ENCODE measurements at regions not wholly inside any gene's neighbourhood (a gene's known extent, or its start where the extent isn't known, plus 50 kb on each side); places are given as distances from the start of the nearest gene placed in this dataset.
"Not testable (repeated sequence)": the region's sequence is repeated elsewhere in the genome, so short reads cannot be mapped to it uniquely, and the experiment has no call there.

DNA sequence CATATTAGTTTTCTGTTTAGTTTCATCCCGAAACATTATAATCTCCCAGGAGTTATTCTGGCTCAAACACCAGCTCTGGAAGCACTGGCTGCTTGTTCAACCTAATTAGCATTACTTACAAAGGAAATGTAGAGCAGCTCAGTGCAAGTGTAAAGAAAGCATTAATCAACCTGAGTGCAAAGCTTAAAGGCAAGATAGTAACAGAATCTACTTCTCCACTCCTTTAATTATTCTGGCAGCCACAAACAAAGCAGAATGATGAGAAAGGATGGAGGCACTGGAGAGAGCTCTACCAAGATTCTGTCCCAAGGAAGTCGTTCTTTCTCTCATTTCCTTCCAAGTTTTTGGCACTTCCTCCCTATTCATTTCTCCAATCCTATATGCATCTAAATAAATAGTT lies 1384.0 kb downstream of the ZPLD1 start:
- DNase-seq = no peak

DNA sequence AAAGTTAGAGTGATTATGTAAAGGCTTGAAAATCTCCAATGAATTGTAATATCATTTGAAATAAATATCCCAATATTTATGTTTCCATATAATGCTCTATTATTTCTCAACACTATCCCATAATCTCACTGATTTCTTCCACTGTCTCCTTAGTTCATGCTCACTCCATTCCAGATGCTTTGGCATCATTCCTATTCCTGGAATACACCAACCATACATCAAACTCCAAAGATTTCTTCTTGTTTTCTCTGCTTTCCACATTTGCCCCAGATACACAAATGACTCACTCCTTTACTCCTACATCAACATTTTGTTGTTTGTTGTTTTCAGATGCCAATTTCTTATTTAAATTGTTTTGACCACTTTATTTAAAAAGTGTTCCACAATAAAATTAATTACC lies 1390.8 kb downstream of the ZPLD1 start:
- DNase-seq = no peak

DNA sequence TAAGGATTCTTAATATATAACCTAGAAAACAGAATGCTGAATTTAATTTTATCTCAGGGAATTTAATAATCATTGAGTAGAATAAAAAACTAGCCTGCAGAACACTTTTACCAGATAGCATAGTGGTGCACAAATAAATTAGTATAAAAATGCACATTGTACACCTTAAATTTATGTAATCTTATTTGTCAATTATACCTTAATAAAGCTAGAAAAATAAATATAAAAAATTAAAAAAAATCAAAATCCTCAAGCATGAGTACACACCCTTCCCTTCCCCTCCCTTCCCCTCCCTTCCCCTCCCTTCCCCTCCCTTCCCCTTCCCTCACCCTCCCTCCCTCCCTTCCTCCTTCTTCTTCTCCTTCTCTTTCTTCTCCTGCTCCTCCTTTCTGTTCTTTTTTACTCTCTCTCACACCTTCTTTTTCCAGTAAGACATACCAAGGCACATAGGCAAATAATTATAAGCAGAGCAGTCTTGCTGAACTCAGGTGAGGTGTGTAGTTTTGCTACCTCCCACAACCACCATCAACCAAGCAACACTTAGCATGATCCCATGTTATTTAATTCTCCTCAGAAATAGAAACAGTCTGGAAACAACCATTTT lies 1395.0 kb downstream of the ZPLD1 start:
- DNase-seq = no peak

DNA sequence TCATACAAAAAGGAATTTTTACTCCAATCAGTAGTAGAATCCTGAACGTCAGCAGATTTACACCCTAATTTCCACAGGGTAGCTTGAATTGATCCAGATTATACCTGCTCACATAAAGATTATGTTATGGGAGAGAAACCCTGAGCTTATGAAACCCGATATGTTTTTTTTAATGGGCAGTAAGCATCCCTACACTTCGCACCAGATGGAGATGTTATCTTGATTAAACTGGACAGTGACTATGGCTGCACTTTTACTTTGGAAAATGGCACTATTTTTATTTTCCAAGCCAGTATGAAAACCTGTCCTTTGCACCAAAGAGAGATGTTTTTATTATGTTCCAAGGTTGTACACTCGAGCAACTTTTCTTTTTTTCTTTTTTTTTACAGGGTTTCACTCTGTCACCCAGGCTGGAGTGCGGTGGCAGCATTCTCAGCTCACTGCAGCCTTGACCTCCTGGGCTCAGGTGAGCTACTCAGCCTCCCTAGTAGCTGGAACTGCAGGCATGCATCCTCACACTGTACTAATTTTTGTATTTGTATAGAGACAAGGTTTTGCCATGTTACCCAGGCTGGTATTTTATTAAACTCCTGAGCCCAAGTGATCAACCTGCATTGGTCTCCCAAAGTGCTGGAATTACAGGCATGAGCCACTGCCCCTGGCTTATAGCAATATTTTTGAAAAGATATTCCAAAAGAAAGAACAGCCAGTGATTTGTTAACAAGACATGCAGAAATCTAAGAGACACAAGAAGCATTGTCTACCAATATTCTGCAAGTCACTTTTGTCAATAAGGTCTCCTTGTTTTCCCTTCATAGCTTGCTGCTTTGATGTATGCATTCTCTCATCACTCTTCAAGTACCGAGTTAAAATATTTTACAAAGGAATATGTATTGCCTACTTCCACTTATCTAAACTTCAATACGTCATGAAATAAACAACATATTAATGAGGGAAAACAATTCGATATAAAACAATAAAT lies 1412.6 kb downstream of the ZPLD1 start:
- DNase-seq = no peak

DNA sequence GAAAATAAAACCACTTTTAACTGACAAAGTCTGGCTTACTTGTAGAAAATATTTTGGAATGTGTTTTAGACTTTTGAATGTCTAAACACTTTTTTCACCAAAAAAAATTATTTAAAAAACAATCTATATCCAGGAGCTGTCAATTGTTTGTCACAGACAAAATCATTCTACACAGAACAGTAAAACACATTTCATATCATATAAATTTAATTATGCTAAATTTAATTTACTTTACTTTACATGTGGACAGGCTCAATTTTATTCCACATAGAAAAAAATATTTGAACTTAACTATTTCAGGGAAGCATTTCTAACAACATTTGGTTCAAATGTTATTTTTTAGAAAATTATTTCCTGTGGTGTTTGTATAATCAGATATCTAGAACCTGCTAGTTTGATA lies 1417.0 kb downstream of the ZPLD1 start:
- DNase-seq = no peak

DNA sequence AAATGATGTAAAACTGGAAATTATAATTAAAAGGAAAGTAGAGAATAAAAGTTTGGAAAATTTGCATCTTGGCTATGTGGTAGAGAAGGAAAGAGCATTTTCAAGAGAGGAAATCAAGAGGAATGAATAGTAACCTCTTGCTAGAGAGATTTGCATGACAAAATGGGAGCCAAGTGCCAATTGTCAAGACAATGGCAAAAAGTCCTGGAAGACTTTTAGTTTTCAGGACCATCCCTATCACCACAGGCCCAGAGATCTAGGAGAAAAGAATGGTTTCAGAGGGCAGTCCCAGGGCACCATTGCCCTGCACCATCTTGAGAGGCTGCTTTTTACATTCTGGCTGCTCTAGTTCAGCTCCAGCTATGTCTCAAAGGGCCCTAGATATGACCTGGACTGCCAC lies 1427.6 kb downstream of the ZPLD1 start:
- DNase-seq = no peak

DNA sequence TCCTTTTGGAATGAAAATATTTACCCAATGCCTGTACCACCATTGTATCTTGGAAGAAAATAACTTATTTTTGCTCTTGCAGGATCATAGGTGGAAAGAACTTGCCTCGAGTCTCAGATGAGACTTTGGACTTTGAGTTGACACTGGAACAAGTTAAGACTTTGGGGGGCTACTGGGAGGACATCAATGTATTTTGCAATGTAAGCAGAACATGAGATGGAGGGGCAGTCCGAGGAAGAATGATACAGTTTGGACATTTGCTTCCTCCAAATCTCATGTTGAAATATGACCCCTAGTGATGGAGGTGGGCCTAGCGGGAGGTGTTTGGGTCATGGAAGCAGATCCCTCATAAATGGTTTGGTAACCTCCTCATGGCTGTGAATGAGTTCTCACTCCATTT lies 1428.6 kb downstream of the ZPLD1 start:
- DNase-seq = no peak

DNA sequence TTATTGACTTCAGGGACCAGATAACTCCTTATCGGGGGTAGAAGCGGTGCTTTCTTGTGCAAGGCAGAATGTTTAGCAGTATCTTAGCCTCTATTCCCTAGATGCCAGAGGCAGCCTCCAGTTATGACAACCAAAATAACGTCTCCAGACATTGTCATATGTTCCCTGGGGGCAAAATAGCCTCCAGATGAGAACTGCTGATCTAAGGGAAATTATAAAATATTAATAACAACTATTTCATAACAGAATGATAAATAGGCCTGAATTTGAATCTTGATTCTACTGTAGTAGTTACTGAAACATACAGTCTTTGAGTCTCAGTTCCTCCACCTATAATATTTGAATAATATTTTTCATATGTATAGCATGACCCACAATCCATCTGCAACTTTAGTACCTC lies 1431.3 kb downstream of the ZPLD1 start:
- no peak for DNase-seq

DNA sequence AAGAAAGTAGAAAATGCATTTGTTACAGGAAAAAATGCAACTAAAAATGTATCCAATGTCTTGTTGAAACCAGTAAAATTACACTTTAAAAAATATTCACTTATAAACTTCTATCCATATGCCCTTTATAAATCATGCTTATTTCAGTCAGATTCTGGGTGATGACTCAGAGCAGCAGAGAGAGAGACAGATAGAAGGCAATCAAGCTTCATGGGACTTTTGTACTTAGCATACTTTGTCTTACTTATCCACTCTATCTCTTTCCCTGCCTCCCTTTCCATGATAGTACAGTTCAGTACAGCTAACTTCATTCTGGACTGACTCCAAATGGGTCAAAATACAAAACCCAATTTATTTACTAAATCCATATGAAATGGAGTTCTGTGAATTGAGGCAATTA lies 1438.2 kb downstream of the ZPLD1 start:
- DNase-seq = no peak

DNA sequence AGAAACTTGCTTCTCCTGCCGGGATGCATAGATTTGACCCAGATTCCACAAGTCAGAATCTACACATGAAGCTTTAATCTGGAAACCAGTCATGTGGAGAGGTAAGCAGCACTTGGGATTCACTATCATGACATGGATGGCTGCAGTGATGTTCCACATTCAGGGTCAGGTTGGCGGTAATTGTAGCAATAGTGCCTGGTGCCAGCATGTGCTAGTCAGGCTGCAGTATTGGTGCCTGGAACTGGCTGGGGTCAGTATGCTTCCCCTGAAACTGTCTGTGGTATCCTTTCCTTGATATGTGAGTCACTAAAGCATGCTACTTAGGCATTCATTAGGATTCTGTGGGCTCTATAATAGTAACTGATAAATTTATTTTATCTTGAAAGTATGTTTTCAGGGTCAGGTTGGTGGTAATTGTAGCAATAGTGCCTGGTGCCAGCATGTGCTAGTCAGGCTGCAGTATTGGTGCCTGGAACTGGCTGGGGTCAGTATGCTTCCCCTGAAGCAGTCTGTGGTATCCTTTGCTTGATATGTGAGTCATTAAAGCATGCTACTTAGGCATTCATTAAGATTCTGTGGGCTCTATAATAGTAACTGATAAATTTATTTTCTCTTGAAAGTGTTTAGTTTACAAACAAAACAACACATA lies 1439.2 kb downstream of the ZPLD1 start:
- DNase-seq = no peak

DNA sequence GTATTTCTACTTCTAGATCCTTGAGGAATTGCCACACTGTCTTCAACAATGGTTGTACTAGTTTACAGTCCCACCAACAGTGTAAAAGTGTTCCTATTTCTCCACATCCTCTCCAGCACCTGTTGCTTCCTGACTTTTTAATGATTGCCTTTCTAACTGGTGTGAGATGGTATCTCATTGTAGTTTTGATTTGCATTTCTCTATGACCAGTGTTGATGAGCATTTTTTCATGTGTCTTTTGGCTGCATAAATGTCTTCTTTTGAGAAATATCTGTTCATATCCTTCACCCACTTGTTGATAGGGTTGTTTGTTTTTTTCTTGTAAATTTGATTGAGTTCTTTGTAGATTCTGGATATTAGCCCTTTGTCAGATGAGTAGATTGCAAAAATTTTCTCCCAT lies 1447.0 kb downstream of the ZPLD1 start:
- DNase-seq = not testable (repeated sequence)

DNA sequence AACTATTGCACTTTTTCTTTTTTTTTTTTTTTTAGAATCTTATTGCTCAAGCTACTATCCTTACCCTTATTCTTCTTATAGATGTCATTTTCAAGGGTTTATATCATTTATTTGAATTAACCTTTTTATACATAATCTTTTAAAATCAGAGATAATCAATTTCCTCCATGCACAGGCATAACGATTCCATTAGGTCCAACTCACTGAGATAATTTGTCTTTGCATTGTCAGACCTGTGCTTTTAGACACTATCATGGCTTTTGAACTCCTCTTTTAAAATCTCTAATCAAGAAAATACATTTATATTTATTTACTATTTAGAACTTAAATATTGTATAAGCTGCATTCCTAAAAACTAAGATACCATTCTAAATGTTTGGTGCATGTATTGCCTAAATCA lies 1454.9 kb downstream of the ZPLD1 start:
- no peak for DNase-seq

DNA sequence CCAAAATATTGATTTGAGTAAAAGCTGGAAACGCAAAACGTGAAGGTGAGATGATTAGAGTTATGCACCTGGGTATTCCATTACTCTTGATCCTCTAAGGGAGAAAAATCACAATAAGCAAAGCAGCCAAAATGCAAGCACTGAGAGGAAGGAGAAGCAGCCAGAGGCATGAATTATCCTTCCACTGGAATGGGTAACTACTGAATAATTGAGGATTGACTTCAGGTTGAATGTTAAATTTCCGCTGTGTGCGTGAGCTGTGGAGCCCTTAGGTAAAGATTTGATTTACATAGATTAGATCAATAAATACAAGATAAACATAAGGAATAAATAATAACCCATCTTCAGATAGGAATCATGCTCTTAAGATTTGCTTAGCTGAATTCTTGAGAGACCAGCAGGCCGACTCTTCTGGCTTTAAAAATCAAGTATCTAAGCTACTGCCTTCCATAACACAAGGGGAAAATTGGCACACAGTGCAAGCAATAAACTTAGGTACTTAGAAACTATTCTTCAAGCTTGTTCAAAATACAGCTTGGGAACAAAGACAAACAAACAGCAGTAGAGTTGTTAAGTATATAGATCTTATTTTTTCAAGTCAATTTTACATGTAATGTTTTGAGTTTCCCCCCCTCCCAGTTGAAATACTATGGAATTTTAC lies 1459.5 kb downstream of the ZPLD1 start:
- DNase-seq = no peak

DNA sequence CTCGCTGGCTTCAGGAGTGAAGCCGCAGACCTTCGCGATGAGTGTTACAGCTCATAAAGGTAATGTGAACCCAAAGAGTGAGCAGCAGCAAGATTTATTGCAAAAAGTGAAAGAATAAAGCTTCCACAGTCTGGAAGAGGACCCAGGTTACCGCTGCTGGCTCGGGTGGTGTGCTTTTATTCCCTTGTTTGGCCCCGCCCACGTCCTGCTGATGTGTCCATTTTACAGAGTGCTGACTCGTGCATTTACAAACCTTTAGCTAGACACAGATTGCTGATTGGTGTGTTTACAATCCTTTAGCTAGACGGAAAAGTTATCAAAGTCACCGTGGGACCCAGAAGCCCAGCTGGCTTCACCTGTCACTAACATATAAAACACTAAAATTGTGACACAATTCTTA lies 1464.5 kb downstream of the ZPLD1 start:
- no peak for DNase-seq

DNA sequence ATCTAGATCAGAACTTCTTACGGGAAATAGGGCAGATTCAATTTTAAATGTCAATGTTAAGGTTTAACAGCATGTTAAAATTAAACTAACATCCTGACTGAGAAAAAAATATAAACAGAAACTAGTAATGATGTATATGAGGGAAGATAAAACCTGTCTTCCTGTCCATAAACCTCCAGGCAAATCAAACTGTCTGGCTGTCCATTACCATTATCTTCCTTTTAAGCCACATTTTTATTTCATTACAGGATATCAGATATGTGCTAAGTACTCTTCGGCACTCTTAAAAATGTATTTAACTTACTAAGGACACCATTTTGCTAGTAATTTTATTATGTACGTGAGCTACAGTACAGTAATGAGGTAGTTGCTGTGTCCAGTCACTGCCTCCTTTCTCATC lies 1461.7 kb upstream of the ALCAM start:
- no peak for DNase-seq

DNA sequence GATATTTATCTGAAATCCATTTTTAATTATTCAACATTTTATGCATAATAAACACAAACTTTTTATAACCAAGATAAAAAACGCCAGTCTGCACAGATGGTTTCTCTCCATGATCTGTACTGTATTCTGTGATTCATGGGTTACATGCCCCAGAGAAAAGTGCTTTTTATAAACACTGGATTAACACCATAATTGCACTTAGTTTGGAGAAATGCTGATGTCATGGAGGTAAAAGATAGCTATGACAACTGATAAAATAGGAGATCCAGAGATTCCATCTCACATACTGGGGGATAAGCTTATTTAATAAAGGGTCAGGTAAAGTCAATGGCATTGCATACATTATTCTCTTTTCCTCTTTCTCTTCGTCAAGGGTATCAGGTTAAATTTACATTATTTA lies 1460.4 kb upstream of the ALCAM start:
- no peak for DNase-seq

DNA sequence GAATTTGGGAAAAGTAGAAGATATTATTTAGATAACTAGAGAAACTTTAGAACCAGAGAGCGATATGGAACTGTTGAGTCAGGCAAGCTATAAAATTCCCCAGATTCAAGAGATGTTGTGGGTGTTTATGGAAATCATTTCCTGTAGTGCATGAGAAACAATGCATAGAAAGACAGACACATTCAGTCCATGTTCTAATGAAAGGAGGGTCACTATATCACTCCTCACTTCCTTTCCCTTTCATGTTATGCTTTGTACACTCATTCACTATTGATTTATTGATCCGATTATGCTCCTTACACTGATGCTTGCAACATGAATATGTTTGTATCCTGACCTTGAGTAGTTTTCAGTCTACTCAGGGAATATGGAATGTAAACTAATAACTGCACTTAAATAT lies 1459.9 kb upstream of the ALCAM start:
- DNase-seq = no peak

DNA sequence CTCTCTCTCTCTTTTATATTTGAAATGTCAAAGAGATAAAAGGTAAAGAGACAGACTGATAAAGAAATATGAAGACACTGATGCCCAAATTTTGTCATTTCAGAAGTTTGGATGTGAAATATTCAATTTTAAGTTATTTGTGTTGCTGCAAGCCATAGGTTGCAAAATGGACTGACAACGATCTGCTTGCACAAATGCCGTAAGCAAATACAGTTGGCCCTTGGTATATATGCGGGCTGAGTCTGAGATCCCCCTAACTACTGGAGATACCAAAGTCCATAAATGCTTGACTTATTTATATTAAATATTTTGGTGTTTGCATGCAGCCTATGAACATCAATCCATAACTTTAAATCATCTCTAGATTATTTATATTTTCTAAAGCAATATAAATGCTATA lies 1459.1 kb upstream of the ALCAM start:
- no peak for DNase-seq

DNA sequence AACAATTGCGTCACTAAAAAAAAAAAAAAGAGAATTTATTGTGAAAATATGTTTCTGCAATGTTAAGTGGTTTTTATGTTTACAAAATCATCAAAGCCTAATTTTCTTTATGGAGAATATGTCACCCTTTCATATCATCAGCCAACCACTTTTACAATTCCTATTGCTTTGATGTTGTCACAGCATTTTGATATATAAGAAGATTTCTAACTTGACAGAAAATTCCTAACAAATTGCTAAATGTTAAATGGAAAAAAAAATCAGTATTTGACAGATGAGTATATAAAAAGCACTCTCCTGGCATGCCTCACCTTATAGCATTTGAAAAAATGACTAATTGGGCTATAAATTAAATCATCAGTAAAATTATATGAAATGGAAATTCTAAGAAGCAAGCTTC lies 1457.3 kb upstream of the ALCAM start:
- no peak for DNase-seq

DNA sequence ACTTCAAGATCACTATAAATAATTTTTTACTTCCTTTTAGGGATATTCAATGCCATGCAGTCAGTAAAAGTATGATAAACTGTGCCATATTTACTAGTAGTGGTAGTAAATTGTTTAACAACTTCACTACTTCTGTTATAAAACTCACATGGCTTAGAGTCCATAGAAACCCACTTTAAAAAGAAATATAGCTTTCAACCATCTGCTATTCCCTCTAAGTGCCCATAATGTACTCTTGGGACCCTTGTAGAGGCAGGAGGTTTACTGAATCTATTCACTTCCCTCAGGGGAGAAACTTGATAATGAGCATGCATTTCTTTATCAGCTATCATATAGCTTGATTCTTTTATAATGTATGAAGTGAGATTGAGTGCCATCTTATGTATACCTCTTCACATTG lies 1448.4 kb upstream of the ALCAM start:
- no peak for DNase-seq

DNA sequence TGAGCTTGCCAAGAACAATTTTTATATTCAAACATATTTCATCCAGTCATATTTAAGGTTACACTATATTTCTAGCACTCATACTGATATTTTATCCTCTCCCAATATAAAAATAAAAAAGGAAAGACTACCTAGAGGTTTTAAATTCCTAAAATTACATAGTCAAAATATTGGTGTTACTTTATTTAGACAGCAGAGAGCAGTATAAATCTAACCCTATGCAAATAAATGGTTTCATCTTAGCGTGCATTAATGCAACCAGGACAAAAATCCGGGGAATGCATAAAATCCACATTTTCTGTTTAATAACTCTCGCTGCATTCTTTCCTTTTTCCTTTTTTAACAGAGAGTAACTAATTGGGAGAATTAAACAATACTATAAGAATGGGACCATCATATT lies 1447.4 kb upstream of the ALCAM start:
- DNase-seq = no peak

DNA sequence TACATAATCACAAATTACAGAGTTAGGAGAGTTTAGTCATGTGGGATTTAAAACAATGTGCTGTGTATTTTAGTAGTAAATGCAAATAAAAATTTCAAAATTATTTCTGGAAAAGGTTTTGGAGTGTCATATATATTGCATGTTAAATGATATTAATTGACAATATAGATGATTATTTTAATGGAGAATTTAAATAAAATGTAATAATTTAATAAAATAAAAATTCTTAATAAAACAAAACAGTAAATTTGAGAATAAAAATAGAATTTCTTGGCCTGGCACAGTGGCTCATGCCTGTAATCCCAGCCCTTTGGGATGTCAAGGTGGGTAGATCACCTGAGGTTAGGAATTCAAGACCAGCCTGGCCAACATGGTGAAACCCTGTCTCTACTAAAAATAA lies 1442.8 kb upstream of the ALCAM start:
- DNase-seq = no peak

DNA sequence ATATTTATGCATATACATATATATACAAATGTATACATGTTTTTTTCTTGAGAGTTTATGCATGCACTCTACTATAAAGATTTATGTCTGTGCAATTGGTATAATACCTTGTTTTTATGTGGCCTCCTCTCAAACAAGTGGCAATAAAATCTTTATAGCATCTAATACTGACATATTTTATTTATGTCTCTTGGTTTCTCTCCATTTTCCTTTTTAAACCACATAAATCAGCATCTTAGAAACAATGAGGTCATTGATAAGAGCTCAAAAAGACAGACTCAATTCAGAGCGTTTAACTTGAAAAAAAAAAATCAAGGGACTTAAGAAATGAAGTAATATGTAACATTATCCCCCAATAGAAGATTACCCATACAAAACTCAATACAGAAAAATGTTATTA lies 1442.2 kb upstream of the ALCAM start:
- no peak for DNase-seq

DNA sequence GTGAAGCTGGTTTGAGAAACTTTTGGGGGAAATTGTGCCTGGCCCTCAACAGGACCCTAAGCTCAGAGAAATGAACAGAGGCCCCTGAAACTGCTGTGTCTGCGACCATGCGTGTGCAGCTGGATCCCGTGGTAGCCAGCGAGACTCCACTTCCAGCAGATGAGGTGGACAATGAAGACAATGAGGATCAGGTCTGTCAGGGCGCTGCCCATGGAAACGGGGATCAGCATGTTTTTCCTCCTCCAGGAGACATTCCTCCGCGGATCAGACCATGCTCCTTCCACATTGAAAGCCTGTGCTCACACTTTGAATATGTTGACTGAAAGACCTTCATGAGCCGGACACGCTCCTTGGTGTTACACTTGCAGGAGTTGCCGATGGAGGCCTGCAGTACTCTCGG lies 1439.8 kb upstream of the ALCAM start:
- no peak for DNase-seq
